HUES64 (cell line): ENCODE measurements at regions not wholly inside any gene's neighbourhood (a gene's known extent, or its start where the extent isn't known, plus 50 kb on each side); places are given as distances from the start of the nearest gene placed in this dataset.
"Not testable (repeated sequence)": the region's sequence is repeated elsewhere in the genome, so short reads cannot be mapped to it uniquely, and the experiment has no call there.

Experiments
- H3K27ac ChIP-seq: 2 replicates; pipeline ENCODE4 v1.7.0; 2013; ENCODE audit warnings: low read depth, low read length, inconsistent platforms
- H3K27me3 ChIP-seq: 2 replicates; pipeline ENCODE4 v1.6.1; 2013; ENCODE audit warnings: mild to moderate bottlenecking, low read length; ENCODE audit not compliant: insufficient read depth
- H3K36me3 ChIP-seq: 2 replicates; pipeline ENCODE4 v1.6.1; 2013; ENCODE audit warnings: mild to moderate bottlenecking, low read length; ENCODE audit not compliant: insufficient read depth
- H3K4me1 ChIP-seq: 2 replicates; pipeline ENCODE4 v1.6.1; 2013; ENCODE audit warnings: mild to moderate bottlenecking, low read length, moderate library complexity; ENCODE audit not compliant: insufficient read depth
- H3K4me3 ChIP-seq: 2 replicates; pipeline ENCODE4 v1.5.1; 2013; ENCODE audit warnings: mild to moderate bottlenecking, low read length, moderate library complexity
- H3K9ac ChIP-seq: 2 replicates; pipeline ENCODE4 v1.6.1; 2013; ENCODE audit warnings: mild to moderate bottlenecking, low read depth, low read length
- H3K9me3 ChIP-seq: 2 replicates; pipeline ENCODE4 v1.6.1; 2013; ENCODE audit warnings: low read depth, low read length; ENCODE audit not compliant: insufficient read depth
- WGBS: fragments of 150-250, 120-280 bp; methylation state at CpG from one replicate; pipeline ENCODE4 v1.1.7; 2013; ENCODE audit warnings: missing lambda C conversion rate; 5-methylcytosine and 5-hydroxymethylcytosine counted together

- no peaks in the 10 kb centered on the region for H3K36me3 ChIP-seq
- no peaks in the 10 kb centered on the region for H3K9me3 ChIP-seq
- H3K4me1 ChIP-seq, result no peaks in the 10 kb centered on the region
- 98% methylated on average over 2 of the region's 2 CpGs for WGBS
- H3K4me3 ChIP-seq, result no peak overlapping the region
- no peak overlapping the region for H3K27ac ChIP-seq
- H3K27me3 ChIP-seq, result no peaks in the 10 kb centered on the region
- no peak overlapping the region for H3K9ac ChIP-seq
Observed at GRCh38 chr11:91314521-91314920, 910.1 kb upstream of the FAT3 start.

GRCh38 chr11:91312541-91312940, 912.1 kb upstream of the FAT3 start:
- Histone ChIP-seq H3K4me3 (no peak overlapping the region), H3K4me1 (no peaks in the 10 kb centered on the region), H3K27ac (no peak overlapping the region), H3K27me3 (no peaks in the 10 kb centered on the region), H3K9ac (no peak overlapping the region), H3K36me3 (no peaks in the 10 kb centered on the region), H3K9me3 (no peaks in the 10 kb centered on the region)
- 100% methylated on average over 2 of the region's 2 CpGs for WGBS

GRCh38 chr11:91310085-91310484, 914.5 kb upstream of the FAT3 start:
- WGBS, result over 99% methylated on average over 3 of the region's 3 CpGs
- Histone ChIP-seq H3K9ac (no peak overlapping the region), H3K9me3 (no peaks in the 10 kb centered on the region), H3K27me3 (no peaks in the 10 kb centered on the region), H3K27ac (no peak overlapping the region), H3K36me3 (no peaks in the 10 kb centered on the region), H3K4me3 (no peak overlapping the region), H3K4me1 (peaks cover 8% of the 10 kb centered on the region; the same call in 1 of the 2 replicates)

- Histone ChIP-seq H3K9ac (no peak overlapping the region), H3K36me3 (no peaks in the 10 kb centered on the region), H3K4me1 (peaks cover 14% of the 10 kb centered on the region; the same call in 1 of the 2 replicates), H3K27me3 (no peaks in the 10 kb centered on the region), H3K9me3 (no peaks in the 10 kb centered on the region), H3K4me3 (no peak overlapping the region), H3K27ac (no peak overlapping the region)
- WGBS, result 95% methylated on average over 2 of the region's 2 CpGs
Observed at GRCh38 chr11:91308069-91308468, 916.5 kb upstream of the FAT3 start.

GRCh38 chr11:91305402-91305801, 919.2 kb upstream of the FAT3 start:
- Histone ChIP-seq H3K4me1 (peaks cover 14% of the 10 kb centered on the region; the same call in 1 of the 2 replicates), H3K27me3 (no peaks in the 10 kb centered on the region), H3K27ac (no peak overlapping the region), H3K36me3 (no peaks in the 10 kb centered on the region), H3K9me3 (no peaks in the 10 kb centered on the region), H3K4me3 (no peak overlapping the region), H3K9ac (no peak overlapping the region)
- WGBS, result 53% methylated on average over 2 of the region's 2 CpGs

- Histone ChIP-seq H3K27ac (no peak overlapping the region), H3K9ac (no peak overlapping the region), H3K9me3 (no peaks in the 10 kb centered on the region), H3K27me3 (no peaks in the 10 kb centered on the region), H3K4me3 (no peak overlapping the region), H3K36me3 (no peaks in the 10 kb centered on the region), H3K4me1 (peaks cover 14% of the 10 kb centered on the region; the same call in 1 of the 2 replicates)
- no CpG with 5 or more reads among the region's 2 CpGs for WGBS
Observed at GRCh38 chr11:91303749-91304148, 920.9 kb upstream of the FAT3 start.

- WGBS, result 95% methylated on average over 1 of the region's 1 CpG
- Histone ChIP-seq H3K9me3 (no peaks in the 10 kb centered on the region), H3K9ac (no peak overlapping the region), H3K36me3 (no peaks in the 10 kb centered on the region), H3K4me3 (no peak overlapping the region), H3K27ac (no peak overlapping the region), H3K4me1 (0 out of 2 replicates have a peak, but pooled peaks cover 6% of the 10 kb centered on the region), H3K27me3 (no peaks in the 10 kb centered on the region)
Observed at GRCh38 chr11:91299980-91300379, 924.6 kb upstream of the FAT3 start.

GRCh38 chr11:91296629-91297028, 928.0 kb upstream of the FAT3 start:
- Histone ChIP-seq H3K4me1 (no peaks in the 10 kb centered on the region), H3K9me3 (no peaks in the 10 kb centered on the region), H3K27me3 (no peaks in the 10 kb centered on the region), H3K4me3 (no peak overlapping the region), H3K9ac (no peak overlapping the region), H3K36me3 (no peaks in the 10 kb centered on the region), H3K27ac (no peak overlapping the region)
- WGBS, result no CpG with 5 or more reads among the region's 1 CpG

GRCh38 chr11:91295591-91295990, 929.0 kb upstream of the FAT3 start:
- WGBS, result 100% methylated on average over 2 of the region's 2 CpGs
- Histone ChIP-seq H3K4me3 (no peak overlapping the region), H3K27ac (no peak overlapping the region), H3K9me3 (no peaks in the 10 kb centered on the region), H3K27me3 (no peaks in the 10 kb centered on the region), H3K9ac (no peak overlapping the region), H3K4me1 (no peaks in the 10 kb centered on the region), H3K36me3 (no peaks in the 10 kb centered on the region)

- Histone ChIP-seq H3K9ac (no peak overlapping the region), H3K4me3 (no peak overlapping the region), H3K27ac (no peak overlapping the region), H3K4me1 (no peaks in the 10 kb centered on the region), H3K9me3 (no peaks in the 10 kb centered on the region), H3K36me3 (no peaks in the 10 kb centered on the region), H3K27me3 (no peaks in the 10 kb centered on the region)
- no CpG with 5 or more reads among the region's 1 CpG for WGBS
Observed at GRCh38 chr11:91293119-91293518, 931.5 kb upstream of the FAT3 start.

GRCh38 chr11:91272089-91272488, 952.5 kb upstream of the FAT3 start:
- Histone ChIP-seq H3K9ac (no peak overlapping the region), H3K27me3 (no peaks in the 10 kb centered on the region), H3K36me3 (no peaks in the 10 kb centered on the region), H3K4me3 (no peak overlapping the region), H3K9me3 (no peaks in the 10 kb centered on the region), H3K4me1 (no peaks in the 10 kb centered on the region), H3K27ac (no peak overlapping the region)
- 91% methylated on average over 1 of the region's 1 CpG for WGBS

- not testable (repeated sequence) for H3K27me3 ChIP-seq, H3K4me3 ChIP-seq, H3K27ac ChIP-seq, H3K4me1 ChIP-seq, H3K9ac ChIP-seq, H3K9me3 ChIP-seq, H3K36me3 ChIP-seq
- WGBS, result 95% methylated on average over 37 of the region's 37 CpGs
Observed at GRCh38 chr11:91268512-91269295, 955.9 kb upstream of the FAT3 start.
